ENCODE measurements at regions not wholly inside any gene's neighbourhood (a gene's known extent, or its start where the extent isn't known, plus 50 kb on each side); places are given as distances from the start of the nearest gene placed in this dataset.

- TF ChIP-seq GATA2 (IDR thresholded peaks at IDR 0.05; ENCODE audit: low read depth, low read length) (no peak), GATA3 (IDR thresholded peaks at IDR 0.05; ENCODE audit: low read depth, low read length) (no peak)
These were observed 360.1 kb downstream of the TNS3 start for GRCh38 chr7:47221826-47222225.

GRCh38 chr7:47218378-47219176 is 363.3 kb downstream of the TNS3 start:
- TF ChIP-seq GATA2 (IDR thresholded peaks at IDR 0.05; ENCODE audit: low read depth, low read length) (no peak), GATA3 (IDR thresholded peaks at IDR 0.05; ENCODE audit: low read depth, low read length) (no peak)

- TF ChIP-seq GATA3 (IDR thresholded peaks at IDR 0.05; ENCODE audit: low read depth, low read length) (no peak), GATA2 (IDR thresholded peaks at IDR 0.05; ENCODE audit: low read depth, low read length) (no peak)
These were observed 364.1 kb downstream of the TNS3 start for GRCh38 chr7:47217570-47218360.

- TF ChIP-seq GATA3 (IDR thresholded peaks at IDR 0.05; ENCODE audit: low read depth, low read length) (no peak), GATA2 (IDR thresholded peaks at IDR 0.05; ENCODE audit: low read depth, low read length) (no peak)
These were observed 364.8 kb downstream of the TNS3 start for GRCh38 chr7:47217086-47217485.

GRCh38 chr7:47216439-47216838 is 365.5 kb downstream of the TNS3 start:
- TF ChIP-seq GATA2 (IDR thresholded peaks at IDR 0.05; ENCODE audit: low read depth, low read length) (no peak), GATA3 (IDR thresholded peaks at IDR 0.05; ENCODE audit: low read depth, low read length) (no peak)

- TF ChIP-seq GATA3 (IDR thresholded peaks at IDR 0.05; ENCODE audit: low read depth, low read length) (no peak), GATA2 (IDR thresholded peaks at IDR 0.05; ENCODE audit: low read depth, low read length) (no peak)
These were observed 366.3 kb downstream of the TNS3 start for GRCh38 chr7:47215640-47216039.

GRCh38 chr7:47215049-47215448 is 366.9 kb downstream of the TNS3 start:
- no peak for TF ChIP-seq GATA3 (IDR thresholded peaks at IDR 0.05; ENCODE audit: low read depth, low read length)
- no peak for TF ChIP-seq GATA2 (IDR thresholded peaks at IDR 0.05; ENCODE audit: low read depth, low read length)

- no peak for TF ChIP-seq GATA3 (IDR thresholded peaks at IDR 0.05; ENCODE audit: low read depth, low read length)
- no peak for TF ChIP-seq GATA2 (IDR thresholded peaks at IDR 0.05; ENCODE audit: low read depth, low read length)
These were observed 368.6 kb downstream of the TNS3 start for GRCh38 chr7:47213276-47213675.

GRCh38 chr7:47211519-47211973 is 370.4 kb downstream of the TNS3 start:
- TF ChIP-seq GATA3 (IDR thresholded peaks at IDR 0.05; ENCODE audit: low read depth, low read length) (no peak), GATA2 (IDR thresholded peaks at IDR 0.05; ENCODE audit: low read depth, low read length) (no peak)

GRCh38 chr7:47210281-47210854 is 371.5 kb downstream of the TNS3 start:
- no peak for TF ChIP-seq GATA2 (IDR thresholded peaks at IDR 0.05; ENCODE audit: low read depth, low read length)
- no peak for TF ChIP-seq GATA3 (IDR thresholded peaks at IDR 0.05; ENCODE audit: low read depth, low read length)

- TF ChIP-seq GATA3 (IDR thresholded peaks at IDR 0.05; ENCODE audit: low read depth, low read length) (no peak), GATA2 (IDR thresholded peaks at IDR 0.05; ENCODE audit: low read depth, low read length) (no peak)
These were observed 374.0 kb downstream of the TNS3 start for GRCh38 chr7:47207956-47208355.

- TF ChIP-seq GATA2 (IDR thresholded peaks at IDR 0.05; ENCODE audit: low read depth, low read length), result no peak
- TF ChIP-seq GATA3 (IDR thresholded peaks at IDR 0.05; ENCODE audit: low read depth, low read length), result no peak
These were observed 377.2 kb downstream of the TNS3 start for GRCh38 chr7:47204709-47205108.

GRCh38 chr7:47202146-47202783 is 379.6 kb downstream of the TNS3 start:
- TF ChIP-seq GATA2 (IDR thresholded peaks at IDR 0.05; ENCODE audit: low read depth, low read length), result no peak
- TF ChIP-seq GATA3 (IDR thresholded peaks at IDR 0.05; ENCODE audit: low read depth, low read length), result no peak

- TF ChIP-seq GATA3 (IDR thresholded peaks at IDR 0.05; ENCODE audit: low read depth, low read length) (no peak), GATA2 (IDR thresholded peaks at IDR 0.05; ENCODE audit: low read depth, low read length) (no peak)
These were observed 383.8 kb downstream of the TNS3 start for GRCh38 chr7:47198159-47198558.

All from SH-SY5Y (cell line).